B cell (primary cell): ENCODE measurements at regions not wholly inside any gene's neighbourhood (a gene's known extent, or its start where the extent isn't known, plus 50 kb on each side); places are given as distances from the start of the nearest gene placed in this dataset.

Experiments used
- ATAC-seq: fragments of 200-7000 bp; cut with Tn5 transposase; one replicate; pipeline ENCODE4 v1.10.0; 2021; ENCODE audit warnings: low read depth, mild to moderate bottlenecking, moderate number of reproducible peaks, moderate library complexity
- CTCF ChIA-PET: fragments of 350-600 bp; sonication (Branson Sonifier 250); formaldehyde crosslinking; loops from one replicate; lab custom pipeline; 2021; ENCODE audit warnings: antibody characterized with exemption, inconsistent platforms; lab: Charles Lee
- POLR2A ChIA-PET: fragments of 350-600 bp; sonication (Branson Sonifier 250); formaldehyde crosslinking; loops from one replicate; lab custom pipeline; 2021; ENCODE audit warnings: antibody characterized with exemption; lab: Charles Lee
- DNase-seq: peaks from one replicate; pipeline ENCODE4 v3.0.0; 2013
- H2AFZ ChIP-seq: 2 replicates; pipeline ENCODE4 v1.6.1; 2012; ENCODE audit warnings: mild to moderate bottlenecking, low read depth, low read length; ENCODE audit not compliant: insufficient read depth, poor library complexity, severe bottlenecking
- H3K27ac ChIP-seq, 2 donors: 1 replicate in 1 of 2; 2 replicates in 1 of 2; pipeline ENCODE4 v1.5.1; 2012 to 2013; ENCODE audit warnings: low read length in 2 of 2, mild to moderate bottlenecking in 2 of 2, moderate library complexity in 1 of 2
- H3K27me3 ChIP-seq, 4 experiments: fragments of 200-600 bp in 1 of 4; sonication (generic) in 1 of 4; replicated peaks in 1 of 4; 1 replicate in 2 of 4; 2 replicates in 2 of 4; pipeline versions ENCODE4 v1.6.1 to v1.7.0; 2013 to 2016; ENCODE audit warnings: low read length in 3 of 4, mild to moderate bottlenecking in 2 of 4, mixed read lengths in 1 of 4, moderate library complexity in 1 of 4; ENCODE audit not compliant: insufficient read depth in 4 of 4, control insufficient read depth in 3 of 4; ENCODE audit errors: control extremely low read depth in 1 of 4
- H3K36me3 ChIP-seq, 2 experiments: replicated peaks in 1 of 2; 1 replicate in 1 of 2; 2 replicates in 1 of 2; pipeline versions ENCODE4 v1.6.1 to v1.7.1; 2013; ENCODE audit warnings: low read length in 1 of 2; ENCODE audit not compliant: insufficient read depth in 2 of 2, control insufficient read depth in 1 of 2; ENCODE audit errors: control extremely low read depth in 1 of 2, extremely low read depth in 1 of 2
- H3K4me1 ChIP-seq, 2 donors: fragments of 200-600 bp in 1 of 2; sonication (generic) in 1 of 2; 1 replicate in 1 of 2; 2 replicates in 1 of 2; pipeline versions ENCODE4 v1.5.1 to v1.6.1; 2013 to 2017; ENCODE audit warnings: low read length in 2 of 2; ENCODE audit not compliant: control insufficient read depth in 2 of 2, insufficient read depth in 2 of 2
- H3K4me2 ChIP-seq: replicated peaks from 2 replicates; pipeline ENCODE3; 2012; ENCODE audit warnings: mild to moderate bottlenecking, low read depth, low read length; ENCODE audit not compliant: poor library complexity, severe bottlenecking
- H3K4me3 ChIP-seq, 5 experiments: fragments of 200-600 bp in 1 of 5; sonication (generic) in 1 of 5; 1 replicate in 3 of 5; 2 replicates in 2 of 5; pipeline versions ENCODE4 v1.5.1 to v1.7.0; 2011 to 2016; ENCODE audit warnings: low read length in 4 of 5, mild to moderate bottlenecking in 4 of 5, low read depth in 2 of 5, control low read depth in 1 of 5, moderate library complexity in 1 of 5; ENCODE audit not compliant: insufficient read depth in 1 of 5; ENCODE audit errors: control extremely low read depth in 1 of 5, extremely low read depth in 1 of 5
- H3K79me2 ChIP-seq: fragments of 200-600 bp; sonication (generic); one replicate; pipeline ENCODE4 v1.6.0; 2016; ENCODE audit warnings: low read length; ENCODE audit not compliant: control insufficient read depth, insufficient read depth
- H3K9ac ChIP-seq: fragments of 200-600 bp; sonication (generic); 2 replicates; pipeline ENCODE4 v1.6.1; 2017; ENCODE audit warnings: mild to moderate bottlenecking, low read length, moderate library complexity
- H3K9me3 ChIP-seq, 3 donors: one replicate each; pipeline versions ENCODE4 v1.6.1 to v1.7.1; 2013; ENCODE audit warnings: low read length in 2 of 3; ENCODE audit not compliant: control insufficient read depth in 2 of 3, insufficient read depth in 1 of 3; ENCODE audit errors: control extremely low read depth in 1 of 3
- H4K20me1 ChIP-seq: 2 replicates; pipeline ENCODE4 v1.6.0; 2012; ENCODE audit warnings: mild to moderate bottlenecking, low read length; ENCODE audit not compliant: insufficient read depth, control insufficient read depth, poor library complexity, severe bottlenecking
- H3K27ac Mint-ChIP-seq: one replicate; pipeline ENCODE4 v1.8.0; 2021; ENCODE audit warnings: mixed read lengths
- H3K27me3 Mint-ChIP-seq: one replicate; pipeline ENCODE4 v1.8.0; 2021; ENCODE audit warnings: mixed read lengths
- H3K4me1 Mint-ChIP-seq: one replicate; pipeline ENCODE4 v1.8.0; 2021; ENCODE audit warnings: mixed read lengths
- H3K4me3 Mint-ChIP-seq: one replicate; pipeline ENCODE4 v1.8.0; 2021; ENCODE audit warnings: mixed read lengths
- H3K9me3 Mint-ChIP-seq: one replicate; pipeline ENCODE4 v1.8.0; 2022; ENCODE audit warnings: mixed read lengths; ENCODE audit not compliant: insufficient read depth
- CTCF ChIP-seq: fragments of 200-600 bp; IDR thresholded peaks from one replicate; pipeline ENCODE4 v1.8.0; 2022; ENCODE audit warnings: antibody characterized with exemption, mild to moderate bottlenecking
- EZH2 ChIP-seq: IDR thresholded peaks from 2 replicates; pipeline ENCODE4 v1.6.1; 2012; ENCODE audit warnings: borderline replicate concordance, low read depth, mild to moderate bottlenecking, moderate library complexity, low read length; ENCODE audit not compliant: insufficient read depth, poor library complexity, severe bottlenecking
- WGBS: methylation state at CpG from one replicate; pipeline ENCODE4 v1.1.5; 2013; ENCODE audit warnings: missing lambda C conversion rate; ENCODE audit not compliant: insufficient coverage; 5-methylcytosine and 5-hydroxymethylcytosine counted together
- intact Hi-C: fragments of 100-400 bp; cut with micrococcal nuclease; formaldehyde crosslinking; loops from one replicate; pipeline ENCODE4 v1.10.0; 2022

DNA sequence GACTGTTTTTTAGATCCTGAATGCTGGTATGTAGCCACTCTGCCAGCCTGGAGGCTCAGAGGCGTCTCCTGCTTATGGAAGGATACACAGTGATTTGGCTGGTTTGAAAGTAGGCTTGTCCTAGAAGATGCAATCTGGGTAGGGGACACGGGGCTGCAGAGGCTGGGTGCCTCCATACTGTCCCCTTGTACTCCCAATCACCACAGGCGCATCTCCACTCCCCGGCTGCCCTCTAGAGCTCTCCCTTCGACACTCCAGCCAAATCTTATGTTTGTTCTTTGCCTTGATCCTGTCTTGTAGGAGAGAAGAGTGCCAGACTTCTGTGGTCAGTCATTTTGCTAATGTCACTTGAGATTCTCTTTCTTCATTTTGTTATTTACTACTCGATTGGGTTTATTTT, 168.8 kb upstream of the THRB start:
- peaks cover 10% of the 10 kb centered on the region for H3K27me3 Mint-ChIP-seq
- ATAC-seq (no peak), DNase-seq (no peak)
- Histone ChIP-seq H3K36me3 (no peaks in the 10 kb centered on the region), H3K4me3 (no peak overlapping the region), H2AFZ (no peak overlapping the region), H4K20me1 (no peaks in the 10 kb centered on the region), H3K79me2 (no peaks in the 10 kb centered on the region), H3K4me1 (no peaks in the 10 kb centered on the region), H3K9ac (no peak overlapping the region), H3K9me3 (no peaks in the 10 kb centered on the region), H3K27me3 (peaks cover 0 to 3% (median 0%) of the 10 kb centered on the region in 4 experiments), H3K27ac (no peak overlapping the region), H3K4me2 (no peak overlapping the region)
- H3K4me3 Mint-ChIP-seq, result no peak overlapping the region
- H3K27ac Mint-ChIP-seq, result no peak overlapping the region
- intact Hi-C loops, result no loop called here
- ChIA-PET POLR2A (no interaction called here), CTCF (no interaction called here)
- 56% methylated on average over 1 of the region's 6 CpGs for WGBS
- H3K4me1 Mint-ChIP-seq, result peaks cover 4% of the 10 kb centered on the region
- no peaks in the 10 kb centered on the region for H3K9me3 Mint-ChIP-seq
- TF ChIP-seq EZH2 (no peak), CTCF (no peak)

GRCh38 chr3:24668039-24668438, 173.4 kb upstream of the THRB start:
- Mint-ChIP-seq H3K27ac (no peak overlapping the region), H3K27me3 (peaks cover 4% of the 10 kb centered on the region), H3K4me3 (no peak overlapping the region), H3K4me1 (no peaks in the 10 kb centered on the region), H3K9me3 (no peaks in the 10 kb centered on the region)
- ChIA-PET CTCF (no interaction called here), POLR2A (no interaction called here)
- DNase-seq (no peak), ATAC-seq (no peak)
- H3K4me3 ChIP-seq, result no peak overlapping the region
- intact Hi-C loops, result no loop called here
- no peak overlapping the region for H3K4me2 ChIP-seq
- no peaks in the 10 kb centered on the region for H3K79me2 ChIP-seq
- no peaks in the 10 kb centered on the region for H3K9me3 ChIP-seq
- no peak overlapping the region for H3K9ac ChIP-seq
- no CpG with 5 or more reads among the region's 3 CpGs for WGBS
- TF ChIP-seq EZH2 (no peak), CTCF (no peak)
- H3K27me3 ChIP-seq, result no peaks in the 10 kb centered on the region
- H2AFZ ChIP-seq, result no peak overlapping the region
- H3K4me1 ChIP-seq, result no peaks in the 10 kb centered on the region
- no peaks in the 10 kb centered on the region for H4K20me1 ChIP-seq
- no peak overlapping the region for H3K27ac ChIP-seq
- no peaks in the 10 kb centered on the region for H3K36me3 ChIP-seq
